ENCODE measurements at regions not wholly inside any gene's neighbourhood (a gene's known extent, or its start where the extent isn't known, plus 50 kb on each side); places are given as distances from the start of the nearest gene placed in this dataset.

DNA sequence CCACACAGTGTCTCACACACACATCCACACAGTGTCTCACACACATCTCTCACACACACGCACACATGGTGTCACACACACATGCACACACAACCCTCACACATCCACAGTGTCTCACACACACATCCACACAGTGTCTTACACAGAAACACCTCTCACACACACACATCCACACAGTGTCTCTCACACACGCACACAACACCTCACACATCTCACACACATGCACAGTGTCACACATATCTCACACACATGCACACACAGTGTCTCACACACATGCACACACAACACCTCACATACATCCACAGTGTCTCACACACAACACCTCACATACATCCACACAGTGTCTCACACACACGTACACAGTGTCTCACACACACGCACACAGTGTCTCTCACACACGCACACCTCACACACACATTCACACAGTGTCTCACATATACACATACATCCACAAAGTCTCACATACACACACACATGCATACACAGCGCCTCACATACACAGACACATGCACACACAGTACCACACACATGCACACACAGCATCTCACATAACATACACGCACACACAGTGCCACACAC is 473.9 kb upstream of the HS6ST1 start:
- no peaks in the 10 kb centered on the region for H3K36me3 Mint-ChIP-seq
- no peaks in the 10 kb centered on the region for H3K27me3 Mint-ChIP-seq
- no peak overlapping the region for H3K4me3 Mint-ChIP-seq
- no peaks in the 10 kb centered on the region for H3K4me1 Mint-ChIP-seq
- H3K9me3 Mint-ChIP-seq = no peaks in the 10 kb centered on the region
- no peak overlapping the region for H3K27ac Mint-ChIP-seq

DNA sequence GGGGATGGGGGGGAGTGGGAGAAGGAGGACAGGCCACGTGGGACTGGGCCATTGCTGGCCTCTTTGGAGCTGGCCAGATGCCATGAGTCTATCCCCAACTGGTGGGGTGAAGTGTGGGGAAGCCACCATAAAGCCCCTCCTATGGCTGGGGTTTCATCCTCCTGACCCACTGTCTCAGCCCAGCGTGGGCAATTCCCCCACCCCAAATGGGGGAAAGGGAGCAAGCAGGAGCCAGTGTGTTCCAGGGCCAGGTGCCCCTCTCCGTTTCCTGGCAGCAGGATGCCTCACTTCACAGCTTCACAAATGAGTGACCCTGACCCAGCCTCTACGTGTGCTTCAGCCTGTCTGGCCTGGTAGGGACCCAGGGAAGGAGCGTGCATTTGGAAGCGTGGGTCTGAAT is 474.7 kb upstream of the HS6ST1 start:
- Mint-ChIP-seq H3K27me3 (no peaks in the 10 kb centered on the region), H3K4me1 (no peaks in the 10 kb centered on the region)

GRCh38 chr2:128794285-128794684 is 475.6 kb upstream of the HS6ST1 start:
- Mint-ChIP-seq H3K9me3 (no peaks in the 10 kb centered on the region), H3K27ac (no peak overlapping the region), H3K36me3 (no peaks in the 10 kb centered on the region), H3K27me3 (no peaks in the 10 kb centered on the region), H3K4me3 (no peak overlapping the region), H3K4me1 (no peaks in the 10 kb centered on the region)

More for the DNA sequence above, 474.7 kb upstream of the HS6ST1 start:
- no peak overlapping the region for H3K4me3 Mint-ChIP-seq
- no peak overlapping the region for H3K27ac Mint-ChIP-seq
- no peaks in the 10 kb centered on the region for H3K9me3 Mint-ChIP-seq
- H3K36me3 Mint-ChIP-seq = no peaks in the 10 kb centered on the region

GRCh38 chr2:128796321-128796720 is 477.7 kb upstream of the HS6ST1 start:
- Mint-ChIP-seq H3K36me3 (no peaks in the 10 kb centered on the region), H3K4me3 (no peak overlapping the region), H3K27me3 (no peaks in the 10 kb centered on the region), H3K27ac (no peak overlapping the region), H3K4me1 (no peaks in the 10 kb centered on the region), H3K9me3 (peaks cover 3% of the 10 kb centered on the region)

- no peaks in the 10 kb centered on the region for H3K27me3 Mint-ChIP-seq
- H3K4me1 Mint-ChIP-seq = no peaks in the 10 kb centered on the region
- no peak overlapping the region for H3K4me3 Mint-ChIP-seq
- H3K27ac Mint-ChIP-seq = no peak overlapping the region
- peaks cover 6% of the 10 kb centered on the region for H3K9me3 Mint-ChIP-seq
- no peaks in the 10 kb centered on the region for H3K36me3 Mint-ChIP-seq
Measured at GRCh38 chr2:128797092-128797491, 478.4 kb upstream of the HS6ST1 start.

- H3K4me1 Mint-ChIP-seq = no peaks in the 10 kb centered on the region
- H3K4me3 Mint-ChIP-seq = no peak overlapping the region
- H3K9me3 Mint-ChIP-seq = peaks cover 6% of the 10 kb centered on the region
- H3K36me3 Mint-ChIP-seq = no peaks in the 10 kb centered on the region
- H3K27me3 Mint-ChIP-seq = no peaks in the 10 kb centered on the region
- H3K27ac Mint-ChIP-seq = no peak overlapping the region
Measured at GRCh38 chr2:128797533-128797932, 478.9 kb upstream of the HS6ST1 start.

GRCh38 chr2:128797937-128798336 is 479.3 kb upstream of the HS6ST1 start:
- Mint-ChIP-seq H3K36me3 (no peaks in the 10 kb centered on the region), H3K4me1 (no peaks in the 10 kb centered on the region)

GRCh38 chr2:128798502-128799283 is 480.0 kb upstream of the HS6ST1 start:
- Mint-ChIP-seq H3K36me3 (no peaks in the 10 kb centered on the region), H3K27ac (no peak overlapping the region), H3K4me3 (no peak overlapping the region), H3K9me3 (peaks cover 6% of the 10 kb centered on the region), H3K27me3 (no peaks in the 10 kb centered on the region), H3K4me1 (no peaks in the 10 kb centered on the region)

More at GRCh38 chr2:128797937-128798336, 479.3 kb upstream of the HS6ST1 start:
- Mint-ChIP-seq H3K27ac (no peak overlapping the region), H3K9me3 (peaks cover 6% of the 10 kb centered on the region), H3K27me3 (no peaks in the 10 kb centered on the region), H3K4me3 (no peak overlapping the region)

DNA sequence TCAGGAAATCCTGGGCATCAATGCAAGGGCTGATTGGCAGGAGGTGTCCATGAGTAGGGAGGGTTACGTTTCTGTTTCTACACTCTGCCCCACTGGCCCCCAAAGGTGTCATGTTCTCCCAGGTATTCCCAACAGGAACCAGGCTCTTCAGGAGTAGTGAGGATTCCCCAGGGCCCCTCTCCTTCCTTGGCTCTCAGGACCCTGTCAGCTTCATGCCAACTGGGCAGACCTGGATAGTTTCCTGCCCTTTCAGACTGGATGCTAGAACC is 480.6 kb upstream of the HS6ST1 start:
- Mint-ChIP-seq H3K4me1 (no peaks in the 10 kb centered on the region), H3K27me3 (no peaks in the 10 kb centered on the region), H3K27ac (no peak overlapping the region), H3K36me3 (no peaks in the 10 kb centered on the region), H3K9me3 (peaks cover 6% of the 10 kb centered on the region), H3K4me3 (no peak overlapping the region)

DNA sequence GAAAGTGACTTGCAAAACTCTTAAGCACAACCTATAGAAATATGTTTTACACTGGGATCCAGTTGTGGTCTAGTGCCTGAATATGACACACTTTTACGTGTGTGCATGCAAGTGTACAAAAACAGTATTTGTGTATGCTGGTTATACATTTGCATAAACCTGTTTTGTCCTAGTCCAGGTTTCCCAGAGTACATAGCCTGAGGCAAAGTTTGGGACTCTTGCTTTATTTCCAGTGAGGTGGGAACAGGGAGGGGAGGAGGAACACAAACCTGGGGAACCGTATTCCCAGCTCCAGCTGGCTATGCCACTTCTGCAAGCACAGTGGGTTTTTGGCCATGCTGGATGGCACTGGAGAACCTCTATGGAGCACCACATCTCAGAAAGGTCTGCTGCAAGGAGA is 481.1 kb upstream of the HS6ST1 start:
- H3K4me3 Mint-ChIP-seq = no peak overlapping the region
- H3K36me3 Mint-ChIP-seq = no peaks in the 10 kb centered on the region
- H3K27me3 Mint-ChIP-seq = no peaks in the 10 kb centered on the region
- H3K9me3 Mint-ChIP-seq = peaks cover 6% of the 10 kb centered on the region
- H3K4me1 Mint-ChIP-seq = no peaks in the 10 kb centered on the region
- H3K27ac Mint-ChIP-seq = no peak overlapping the region

- no peaks in the 10 kb centered on the region for H3K36me3 Mint-ChIP-seq
- no peaks in the 10 kb centered on the region for H3K4me1 Mint-ChIP-seq
- H3K27ac Mint-ChIP-seq = no peak overlapping the region
- H3K4me3 Mint-ChIP-seq = no peak overlapping the region
- peaks cover 6% of the 10 kb centered on the region for H3K9me3 Mint-ChIP-seq
- H3K27me3 Mint-ChIP-seq = no peaks in the 10 kb centered on the region
Measured at GRCh38 chr2:128801576-128801975, 482.9 kb upstream of the HS6ST1 start.

GRCh38 chr2:128803222-128803621 is 484.6 kb upstream of the HS6ST1 start:
- H3K4me1 Mint-ChIP-seq = no peaks in the 10 kb centered on the region
- no peak overlapping the region for H3K27ac Mint-ChIP-seq
- H3K4me3 Mint-ChIP-seq = no peak overlapping the region
- no peaks in the 10 kb centered on the region for H3K36me3 Mint-ChIP-seq
- peaks cover 6% of the 10 kb centered on the region for H3K9me3 Mint-ChIP-seq
- H3K27me3 Mint-ChIP-seq = no peaks in the 10 kb centered on the region

GRCh38 chr2:128805237-128805636 is 486.6 kb upstream of the HS6ST1 start:
- Mint-ChIP-seq H3K9me3 (peaks cover 6% of the 10 kb centered on the region), H3K4me1 (no peaks in the 10 kb centered on the region), H3K27ac (no peak overlapping the region), H3K36me3 (no peaks in the 10 kb centered on the region), H3K4me3 (no peak overlapping the region), H3K27me3 (no peaks in the 10 kb centered on the region)

DNA sequence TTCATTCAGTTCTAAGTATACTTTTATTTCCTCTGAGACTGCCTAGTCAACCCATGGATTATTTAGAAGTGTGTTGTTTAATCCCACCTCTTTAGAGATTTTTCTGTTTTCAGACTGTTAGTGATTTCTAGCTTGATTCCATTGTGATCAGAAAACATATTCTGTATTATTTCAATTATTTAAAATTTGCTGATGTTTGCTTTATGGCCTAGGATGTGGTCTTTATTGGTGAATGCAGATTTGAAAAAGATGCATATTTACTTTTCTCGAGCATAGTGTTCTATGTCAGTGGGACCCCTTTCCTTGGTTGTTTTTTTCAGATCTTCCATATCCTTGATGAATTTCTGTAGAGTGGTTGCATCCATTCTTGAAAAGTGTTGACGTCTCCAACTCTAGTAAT is 487.2 kb upstream of the HS6ST1 start:
- Mint-ChIP-seq H3K36me3 (no peaks in the 10 kb centered on the region), H3K9me3 (peaks cover 6% of the 10 kb centered on the region), H3K27ac (no peak overlapping the region), H3K4me1 (no peaks in the 10 kb centered on the region), H3K4me3 (no peak overlapping the region), H3K27me3 (no peaks in the 10 kb centered on the region)

DNA sequence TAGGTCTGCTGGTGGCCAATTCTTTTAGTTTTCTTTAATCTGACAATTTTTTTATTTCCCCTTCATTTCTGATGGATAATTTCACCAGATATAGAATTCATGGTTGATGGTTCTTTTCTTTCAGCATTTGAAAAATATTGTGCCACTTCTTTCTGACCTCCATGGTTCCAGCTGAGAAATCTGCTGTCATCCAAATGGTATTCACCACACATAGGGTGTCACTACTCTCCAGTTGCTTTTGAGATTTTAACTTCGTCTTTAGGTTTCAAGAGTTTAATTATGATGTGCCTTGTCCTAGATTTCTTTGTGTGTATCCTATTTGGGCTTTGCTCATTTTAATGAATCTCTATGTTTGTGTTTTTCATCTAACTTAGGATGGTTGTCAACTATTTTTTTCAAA is 488.6 kb upstream of the HS6ST1 start:
- Mint-ChIP-seq H3K27ac (no peak overlapping the region), H3K4me1 (no peaks in the 10 kb centered on the region), H3K4me3 (no peak overlapping the region)

GRCh38 chr2:128808462-128809258 is 490.0 kb upstream of the HS6ST1 start:
- Mint-ChIP-seq H3K27me3 (no peaks in the 10 kb centered on the region), H3K4me3 (no peak overlapping the region), H3K4me1 (no peaks in the 10 kb centered on the region), H3K36me3 (no peaks in the 10 kb centered on the region), H3K27ac (no peak overlapping the region), H3K9me3 (no peaks in the 10 kb centered on the region)

More for the DNA sequence above, 488.6 kb upstream of the HS6ST1 start:
- Mint-ChIP-seq H3K36me3 (no peaks in the 10 kb centered on the region), H3K9me3 (no peaks in the 10 kb centered on the region), H3K27me3 (no peaks in the 10 kb centered on the region)

Measured in activated naive CD4-positive, alpha-beta T cell treated with anti-CD3 and anti-CD28 coated beads, Interleukin-2, amount 50 U/mL, for 24 hours (primary cell).